ENCODE measurements at regions not wholly inside any gene's neighbourhood (a gene's known extent, or its start where the extent isn't known, plus 50 kb on each side); places are given as distances from the start of the nearest gene placed in this dataset.

GRCh38 chr14:98958632-98959031 lies 313.4 kb downstream of the BCL11B start:
- no peak for TF ChIP-seq POLR2A (IDR thresholded peaks at IDR 0.05; ENCODE audit: low read depth, low read length)
- TF ChIP-seq TAF1 (IDR thresholded peaks at IDR 0.05; ENCODE audit: low read depth, low read length) = no peak
- TF ChIP-seq SPI1 (IDR thresholded peaks at IDR 0.05; ENCODE audit: low read depth, low read length) = no peak
- TF ChIP-seq POLR2AphosphoS5 (IDR thresholded peaks at IDR 0.05; ENCODE audit: low read depth, low read length) = no peak

Data from GM12891 (cell line).